Mucosa of rectum (tissue), 2 donors: ENCODE measurements at regions not wholly inside any gene's neighbourhood (a gene's known extent, or its start where the extent isn't known, plus 50 kb on each side); places are given as distances from the start of the nearest gene placed in this dataset.
"Not testable (repeated sequence)": the region's sequence is repeated elsewhere in the genome, so short reads cannot be mapped to it uniquely, and the experiment has no call there.

Source experiments
- H3K27ac ChIP-seq, 2 donors: one replicate each; pipeline ENCODE4 v1.7.0; 2013; ENCODE audit warnings: inconsistent platforms in 2 of 2, low read depth in 2 of 2, low read length in 2 of 2
- H3K27me3 ChIP-seq, 2 donors: one replicate each; pipeline ENCODE4 v1.7.0; 2013; ENCODE audit warnings: low read length in 2 of 2; ENCODE audit not compliant: control insufficient read depth in 2 of 2, insufficient read depth in 2 of 2
- H3K36me3 ChIP-seq, 2 donors: one replicate each; pipeline ENCODE4 v1.7.0; 2013; ENCODE audit warnings: low read length in 2 of 2; ENCODE audit not compliant: control insufficient read depth in 2 of 2, insufficient read depth in 2 of 2
- H3K4me1 ChIP-seq, 2 donors: one replicate each; pipeline ENCODE4 v1.7.0; 2013; ENCODE audit warnings: low read length in 2 of 2, mild to moderate bottlenecking in 1 of 2; ENCODE audit not compliant: control insufficient read depth in 2 of 2, insufficient read depth in 2 of 2
- H3K4me3 ChIP-seq, 2 donors: one replicate each; pipeline ENCODE4 v1.7.0; 2013; ENCODE audit warnings: low read length in 2 of 2
- H3K9ac ChIP-seq, 2 donors: one replicate each; pipeline ENCODE4 v1.7.0; 2013; ENCODE audit warnings: low read length in 2 of 2, low read depth in 1 of 2, mild to moderate bottlenecking in 1 of 2
- H3K9me3 ChIP-seq, 2 donors: one replicate each; pipeline ENCODE4 v1.7.0; 2013; ENCODE audit warnings: low read length in 2 of 2; ENCODE audit not compliant: control insufficient read depth in 2 of 2
- donor health status: healthy.
- donor health status: Normal muscosa, but diverticular disease.

DNA sequence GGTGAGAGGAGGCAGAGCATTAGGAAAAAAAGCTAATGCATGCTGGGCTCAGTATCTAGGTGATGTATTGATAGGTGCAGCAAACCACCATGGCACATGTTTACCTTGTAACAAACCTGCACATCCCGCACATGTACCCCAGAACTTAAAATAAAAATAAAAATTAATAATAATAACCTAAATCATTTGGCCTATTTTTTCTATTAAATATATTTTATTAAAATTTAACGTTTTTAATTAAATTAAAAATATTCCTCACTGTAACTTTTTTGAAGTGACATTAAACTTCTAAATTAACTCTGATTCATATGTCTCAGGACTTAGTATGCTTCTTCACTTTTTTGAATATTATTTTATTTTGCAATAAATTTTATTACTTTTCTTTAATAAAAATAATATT lies 83.7 kb upstream of the PARP8 start:
- no peak overlapping the region for H3K27ac ChIP-seq
- no peaks in the 10 kb centered on the region for H3K36me3 ChIP-seq
- no peaks in the 10 kb centered on the region for H3K4me1 ChIP-seq
- no peaks in the 10 kb centered on the region for H3K27me3 ChIP-seq
- no peaks in the 10 kb centered on the region for H3K9me3 ChIP-seq
- no peak overlapping the region for H3K9ac ChIP-seq
- H3K4me3 ChIP-seq = no peak overlapping the region

DNA sequence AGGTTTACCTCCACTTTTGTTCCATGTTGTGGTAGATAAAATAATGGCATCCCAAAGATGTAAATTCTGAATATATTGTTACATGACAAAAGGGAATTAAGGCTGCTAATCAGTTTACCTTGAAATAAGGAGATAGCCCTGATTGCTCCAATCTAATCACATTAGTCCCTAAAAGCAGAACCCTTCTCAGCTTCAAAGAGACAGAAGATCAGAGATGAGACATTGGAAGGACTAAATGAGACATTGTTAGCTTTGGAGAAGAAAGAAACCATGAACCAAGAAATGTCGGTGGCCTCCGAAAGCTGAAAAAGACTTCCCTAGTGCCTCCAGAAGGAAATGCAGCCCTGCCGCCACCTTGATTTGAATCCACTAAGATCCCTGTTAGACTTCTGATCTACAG lies 82.8 kb upstream of the PARP8 start:
- Histone ChIP-seq H3K36me3 (no peaks in the 10 kb centered on the region), H3K27me3 (no peaks in the 10 kb centered on the region), H3K9me3 (no peaks in the 10 kb centered on the region), H3K27ac (no peak overlapping the region), H3K4me1 (no peaks in the 10 kb centered on the region), H3K4me3 (no peak overlapping the region), H3K9ac (no peak overlapping the region)

DNA sequence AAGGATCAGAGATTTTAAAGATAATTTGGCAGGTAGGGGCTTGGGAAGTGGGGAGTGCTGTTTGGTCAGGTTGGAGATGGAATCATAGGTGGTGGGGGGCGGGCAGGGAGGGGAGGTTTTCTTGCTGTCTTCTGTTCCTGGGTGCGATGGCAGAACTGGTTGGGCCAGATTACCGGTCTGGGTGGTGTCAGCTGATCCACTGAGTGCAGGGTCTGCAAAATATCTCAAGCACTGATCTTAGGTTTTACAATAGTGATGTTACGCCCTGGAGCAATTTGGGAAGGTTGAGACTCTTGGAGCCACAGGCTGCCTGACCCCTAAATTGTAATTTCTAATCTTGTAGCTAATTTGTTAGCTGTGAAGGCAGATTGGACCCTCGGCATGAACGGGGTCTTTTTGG lies 78.0 kb upstream of the PARP8 start:
- not testable (repeated sequence) for H3K9me3 ChIP-seq, H3K27me3 ChIP-seq, H3K4me1 ChIP-seq, H3K9ac ChIP-seq, H3K27ac ChIP-seq, H3K36me3 ChIP-seq, H3K4me3 ChIP-seq

DNA sequence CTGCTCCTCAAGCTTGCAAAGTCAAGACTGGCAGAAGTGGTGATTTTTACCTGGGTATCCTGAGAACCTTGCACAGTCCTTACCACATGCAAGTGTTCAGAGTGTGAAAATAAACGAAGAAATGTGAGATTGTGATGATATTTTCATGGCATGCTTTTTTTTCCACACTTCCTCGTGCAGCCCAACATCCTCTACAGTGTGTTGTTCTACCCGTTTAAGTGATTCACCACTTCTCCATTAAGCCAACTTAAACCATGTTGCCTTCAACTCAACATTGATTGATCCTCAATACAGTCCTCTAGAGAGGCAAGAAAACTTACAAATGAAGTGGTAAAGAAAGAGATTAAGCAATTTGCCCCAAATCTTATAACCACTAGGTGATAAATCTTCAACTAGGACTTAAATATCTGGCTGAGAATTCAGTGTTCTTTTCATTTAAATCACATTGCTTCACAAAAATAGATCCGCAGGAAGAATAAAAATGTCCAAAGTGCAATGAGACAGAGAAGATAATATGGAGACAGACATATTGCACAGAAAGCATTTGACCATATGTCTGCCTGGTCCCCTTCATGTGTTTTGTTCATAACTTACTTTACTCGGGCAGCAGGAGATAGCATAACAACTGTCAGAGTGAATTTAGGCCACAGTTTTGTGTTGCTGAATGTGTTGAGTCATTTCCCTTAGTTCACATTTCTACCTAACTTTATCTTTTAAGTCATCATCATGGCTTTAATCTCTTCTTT lies 75.8 kb upstream of the PARP8 start:
- not testable (repeated sequence) for H3K27me3 ChIP-seq, H3K9ac ChIP-seq, H3K9me3 ChIP-seq, H3K4me3 ChIP-seq, H3K27ac ChIP-seq, H3K4me1 ChIP-seq, H3K36me3 ChIP-seq

DNA sequence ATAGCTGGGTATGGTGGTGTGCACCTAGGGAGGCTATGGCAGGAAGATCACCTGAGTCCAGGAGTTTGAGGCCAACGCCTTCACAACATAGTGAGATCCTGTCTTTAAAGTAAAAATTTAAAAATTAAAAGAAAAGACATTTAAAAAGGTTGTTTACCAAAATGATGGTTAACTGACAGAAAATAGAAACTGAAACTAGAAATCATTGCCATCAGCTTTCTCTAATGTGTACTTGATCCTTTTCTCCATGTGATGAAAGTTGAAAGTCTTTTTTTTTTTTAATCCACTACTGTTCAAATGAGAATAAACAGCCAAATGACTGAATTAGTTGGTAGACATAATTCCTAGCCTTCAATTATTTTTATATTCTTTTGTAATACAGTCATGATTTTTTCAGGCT lies 75.1 kb upstream of the PARP8 start:
- not testable (repeated sequence) for H3K36me3 ChIP-seq, H3K27ac ChIP-seq, H3K9ac ChIP-seq, H3K4me3 ChIP-seq, H3K4me1 ChIP-seq, H3K27me3 ChIP-seq, H3K9me3 ChIP-seq

DNA sequence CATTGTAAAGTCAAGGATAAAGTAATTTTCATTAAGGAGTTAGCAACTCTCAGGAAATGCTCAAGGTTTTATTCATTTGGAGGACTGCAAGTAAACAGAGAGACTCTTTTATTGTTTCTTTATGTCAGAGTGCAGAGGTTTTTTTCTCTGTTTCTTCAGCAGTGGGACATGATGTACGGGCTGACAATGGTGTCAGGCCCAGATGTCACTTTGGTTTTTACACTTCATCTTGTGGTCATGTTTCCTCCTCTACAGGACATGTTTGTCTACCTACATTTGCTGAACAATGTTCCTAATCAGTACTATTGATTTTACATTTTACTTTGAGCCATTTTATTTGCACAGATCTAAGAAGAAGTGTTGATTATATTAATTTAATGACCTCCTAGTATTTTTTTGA lies 72.8 kb upstream of the PARP8 start:
- Histone ChIP-seq H3K4me3 (no peak overlapping the region), H3K27me3 (no peaks in the 10 kb centered on the region), H3K4me1 (no peaks in the 10 kb centered on the region), H3K9me3 (no peaks in the 10 kb centered on the region), H3K27ac (no peak overlapping the region), H3K36me3 (no peaks in the 10 kb centered on the region), H3K9ac (no peak overlapping the region)

DNA sequence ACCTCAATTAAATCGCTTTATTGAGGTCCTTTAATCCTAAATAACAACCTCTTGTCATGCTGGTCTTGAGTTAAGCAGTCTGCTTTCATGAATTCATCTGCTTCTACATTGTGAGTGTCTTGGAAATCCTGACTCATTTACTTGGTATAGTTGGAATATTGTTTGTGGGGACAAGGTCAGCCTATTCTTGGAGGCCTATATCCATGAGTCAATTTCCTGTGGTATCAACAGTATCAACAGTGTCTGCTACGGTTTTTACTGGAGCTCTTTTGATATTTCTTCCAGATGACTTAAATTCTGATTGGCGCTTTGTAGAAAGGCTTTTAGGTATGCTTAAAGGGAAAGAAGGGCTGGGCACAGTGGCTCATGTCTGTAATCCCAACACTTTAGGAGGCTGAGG lies 71.2 kb upstream of the PARP8 start:
- no peaks in the 10 kb centered on the region for H3K27me3 ChIP-seq
- no peak overlapping the region for H3K4me3 ChIP-seq
- no peaks in the 10 kb centered on the region for H3K9me3 ChIP-seq
- H3K36me3 ChIP-seq = no peaks in the 10 kb centered on the region
- H3K27ac ChIP-seq = no peak overlapping the region
- no peaks in the 10 kb centered on the region for H3K4me1 ChIP-seq
- no peak overlapping the region for H3K9ac ChIP-seq

DNA sequence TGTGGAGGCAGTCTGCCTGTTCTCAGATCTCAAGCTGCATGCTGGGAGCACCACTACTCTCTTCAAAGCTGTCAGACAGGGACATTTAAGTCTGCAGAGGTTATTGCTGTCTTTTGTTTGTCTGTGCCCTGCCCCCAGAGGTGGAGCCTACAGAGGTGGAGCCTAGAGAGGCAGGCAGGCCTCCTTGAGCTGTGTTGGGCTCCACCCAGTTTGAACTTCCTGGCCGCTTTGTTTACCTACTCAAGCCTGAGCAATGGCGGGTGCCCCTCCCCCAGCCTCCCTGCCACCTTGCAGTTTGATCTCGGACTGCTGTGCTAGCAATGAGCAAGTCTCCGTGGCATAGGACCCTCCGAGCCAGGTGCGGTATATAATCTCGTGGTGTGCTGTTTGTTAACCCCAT lies 64.9 kb upstream of the PARP8 start:
- H3K27me3 ChIP-seq, H3K9ac ChIP-seq, H3K4me1 ChIP-seq: not testable (repeated sequence)

DNA sequence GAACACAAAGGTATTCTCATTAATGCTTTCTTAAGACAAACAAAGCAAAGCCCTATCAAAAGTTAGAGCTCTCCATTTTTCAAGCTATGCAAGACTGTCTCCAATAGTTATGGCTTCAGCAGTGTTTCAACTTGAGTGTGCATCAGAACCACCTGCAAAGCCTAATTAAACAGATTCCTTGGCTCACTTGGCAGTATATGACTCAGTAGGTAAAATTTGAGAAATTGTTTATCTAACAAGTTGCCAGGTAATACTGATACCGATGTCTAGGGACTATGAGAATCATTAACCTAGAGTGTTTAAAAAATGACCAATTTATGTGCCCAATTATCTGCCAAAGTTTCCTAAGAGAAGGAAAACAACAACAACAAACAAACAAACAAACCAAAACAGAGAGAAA lies 60.3 kb upstream of the PARP8 start:
- H3K27ac ChIP-seq = no peak overlapping the region
- H3K9ac ChIP-seq = no peak overlapping the region
- H3K4me3 ChIP-seq = no peak overlapping the region
- no peaks in the 10 kb centered on the region for H3K9me3 ChIP-seq
- no peaks in the 10 kb centered on the region for H3K36me3 ChIP-seq
- no peaks in the 10 kb centered on the region for H3K27me3 ChIP-seq
- H3K4me1 ChIP-seq = no peaks in the 10 kb centered on the region

More for the DNA sequence above, 64.9 kb upstream of the PARP8 start:
- not testable (repeated sequence) for H3K27ac ChIP-seq, H3K9me3 ChIP-seq, H3K36me3 ChIP-seq, H3K4me3 ChIP-seq

DNA sequence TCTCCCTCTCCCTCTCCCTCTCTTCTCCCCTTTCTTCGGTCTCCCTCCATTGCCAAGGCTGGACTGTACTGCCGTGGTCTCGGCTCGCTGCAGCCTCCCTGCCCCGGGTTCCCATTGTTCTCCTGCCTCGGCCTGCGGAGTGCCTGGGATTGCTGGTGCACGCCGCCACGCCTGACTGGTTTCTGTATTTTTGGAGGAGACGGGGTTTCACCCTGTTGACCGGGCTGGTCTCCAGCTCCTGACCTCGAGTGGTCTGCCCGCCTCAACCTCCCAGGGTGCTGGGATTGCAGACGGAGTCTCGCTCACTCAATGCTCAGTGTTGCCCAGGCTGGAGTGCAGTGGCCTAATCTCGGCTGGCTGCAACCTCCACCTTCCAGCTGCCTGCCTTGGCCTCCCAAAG lies 59.0 kb upstream of the PARP8 start:
- not testable (repeated sequence) for H3K36me3 ChIP-seq, H3K9me3 ChIP-seq, H3K27me3 ChIP-seq, H3K9ac ChIP-seq, H3K4me1 ChIP-seq, H3K27ac ChIP-seq, H3K4me3 ChIP-seq
